Smooth muscle cell (in vitro differentiated cells): ENCODE measurements at regions not wholly inside any gene's neighbourhood (a gene's known extent, or its start where the extent isn't known, plus 50 kb on each side); places are given as distances from the start of the nearest gene placed in this dataset.

ENCODE experiments used
- DNase-seq: peaks from one replicate; lab custom pipeline; 2025; ENCODE audit not compliant: unreplicated experiment; lab: John Stamatoyannopoulos, UW
- H2AFZ ChIP-seq: fragments of 200-600 bp; sonication (generic); 2 replicates; pipeline ENCODE4 v1.6.0; 2016; ENCODE audit warnings: antibody characterized with exemption, low read depth, mild to moderate bottlenecking
- H3F3A ChIP-seq: fragments of 200-600 bp; sonication (generic); 2 replicates; pipeline ENCODE4 v1.6.0; 2017; ENCODE audit warnings: antibody characterized with exemption, low read depth
- H3K27ac ChIP-seq: fragments of 200-600 bp; sonication (generic); 2 replicates; pipeline ENCODE4 v1.5.1; 2016; ENCODE audit warnings: low read depth, mild to moderate bottlenecking
- H3K27me3 ChIP-seq: fragments of 200-600 bp; sonication (generic); 2 replicates; pipeline ENCODE4 v1.6.1; 2016; ENCODE audit warnings: low read depth, mild to moderate bottlenecking
- H3K36me3 ChIP-seq: fragments of 200-600 bp; sonication (generic); 2 replicates; pipeline ENCODE4 v1.5.1; 2016; ENCODE audit warnings: low read depth
- H3K4me1 ChIP-seq: fragments of 200-600 bp; sonication (generic); 2 replicates; pipeline ENCODE4 v1.5.1; 2016; ENCODE audit warnings: low read depth
- H3K4me2 ChIP-seq: fragments of 200-600 bp; sonication (generic); 2 replicates; pipeline ENCODE4 v1.6.0; 2016; ENCODE audit warnings: mild to moderate bottlenecking
- H3K4me3 ChIP-seq: fragments of 200-600 bp; sonication (generic); 2 replicates; pipeline ENCODE4 v1.5.1; 2016; ENCODE audit warnings: mild to moderate bottlenecking
- H3K79me2 ChIP-seq: fragments of 200-600 bp; sonication (generic); 2 replicates; pipeline ENCODE4 v1.6.0; 2016; ENCODE audit warnings: low read depth, mild to moderate bottlenecking
- H3K9ac ChIP-seq: fragments of 200-600 bp; sonication (generic); 2 replicates; pipeline ENCODE4 v1.6.0; 2016; ENCODE audit warnings: low read depth
- H3K9me3 ChIP-seq: fragments of 200-600 bp; sonication (generic); replicated peaks from 2 replicates; pipeline ENCODE4 v1.5.1; 2016; ENCODE audit warnings: low read depth
- H4K20me1 ChIP-seq: fragments of 200-600 bp; sonication (generic); 2 replicates; pipeline ENCODE4 v1.6.0; 2016; ENCODE audit warnings: low read depth
- WGBS: methylation state at CpG from one replicate; pipeline ENCODE4 v1.1.7; 2016; ENCODE audit warnings: low lambda C conversion rate; 5-methylcytosine and 5-hydroxymethylcytosine counted together
- TF ChIP-seq, protein P1 (sequence below): fragments of 200-600 bp; sonication (generic); IDR thresholded peaks from 2 replicates; pipeline ENCODE4 v1.5.1; 2017; ENCODE audit warnings: borderline replicate concordance, mild to moderate bottlenecking, antibody characterized with exemption; ENCODE audit not compliant: insufficient read depth, poor library complexity, severe bottlenecking

DNA sequence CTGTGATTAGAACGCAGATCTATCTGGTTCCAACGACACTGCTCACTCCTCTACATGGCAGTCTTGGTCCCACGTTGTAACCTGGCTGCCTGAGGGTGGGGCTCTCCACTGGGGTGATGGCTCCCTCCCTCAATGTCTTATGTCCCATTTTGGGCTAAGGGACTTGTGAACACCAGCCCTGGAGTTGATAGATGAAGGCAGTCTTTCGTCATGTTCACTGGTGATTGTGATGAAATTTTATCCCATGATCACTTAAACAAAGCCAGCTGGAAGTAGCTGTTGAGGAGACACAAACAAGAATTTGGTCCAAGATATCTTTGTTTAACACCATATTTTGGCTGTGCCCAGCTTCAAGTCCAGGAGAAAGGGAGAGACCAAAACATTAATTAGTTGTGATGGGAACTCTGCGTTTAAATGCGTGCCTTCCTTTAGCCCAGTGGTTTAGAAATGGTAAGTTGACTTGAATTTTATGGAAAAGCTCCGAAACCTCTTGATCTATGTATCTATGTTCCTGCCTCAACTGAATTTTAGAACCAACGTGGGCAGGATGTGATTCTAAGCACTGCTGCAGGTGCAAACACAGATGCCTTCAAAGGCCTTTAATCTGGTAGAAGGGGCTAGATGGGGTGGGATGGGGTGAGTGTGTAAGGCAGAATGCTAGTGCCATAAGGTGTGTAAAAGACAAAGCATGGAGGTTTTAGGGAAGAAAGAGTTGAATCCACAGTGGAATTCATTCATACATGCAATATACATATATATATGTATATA, 186.8 kb upstream of the IRX3 start:
- TF ChIP-seq, protein P1, sequence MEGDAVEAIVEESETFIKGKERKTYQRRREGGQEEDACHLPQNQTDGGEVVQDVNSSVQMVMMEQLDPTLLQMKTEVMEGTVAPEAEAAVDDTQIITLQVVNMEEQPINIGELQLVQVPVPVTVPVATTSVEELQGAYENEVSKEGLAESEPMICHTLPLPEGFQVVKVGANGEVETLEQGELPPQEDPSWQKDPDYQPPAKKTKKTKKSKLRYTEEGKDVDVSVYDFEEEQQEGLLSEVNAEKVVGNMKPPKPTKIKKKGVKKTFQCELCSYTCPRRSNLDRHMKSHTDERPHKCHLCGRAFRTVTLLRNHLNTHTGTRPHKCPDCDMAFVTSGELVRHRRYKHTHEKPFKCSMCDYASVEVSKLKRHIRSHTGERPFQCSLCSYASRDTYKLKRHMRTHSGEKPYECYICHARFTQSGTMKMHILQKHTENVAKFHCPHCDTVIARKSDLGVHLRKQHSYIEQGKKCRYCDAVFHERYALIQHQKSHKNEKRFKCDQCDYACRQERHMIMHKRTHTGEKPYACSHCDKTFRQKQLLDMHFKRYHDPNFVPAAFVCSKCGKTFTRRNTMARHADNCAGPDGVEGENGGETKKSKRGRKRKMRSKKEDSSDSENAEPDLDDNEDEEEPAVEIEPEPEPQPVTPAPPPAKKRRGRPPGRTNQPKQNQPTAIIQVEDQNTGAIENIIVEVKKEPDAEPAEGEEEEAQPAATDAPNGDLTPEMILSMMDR = no peak
- WGBS = 86% methylated on average over 8 of the region's 8 CpGs

DNA sequence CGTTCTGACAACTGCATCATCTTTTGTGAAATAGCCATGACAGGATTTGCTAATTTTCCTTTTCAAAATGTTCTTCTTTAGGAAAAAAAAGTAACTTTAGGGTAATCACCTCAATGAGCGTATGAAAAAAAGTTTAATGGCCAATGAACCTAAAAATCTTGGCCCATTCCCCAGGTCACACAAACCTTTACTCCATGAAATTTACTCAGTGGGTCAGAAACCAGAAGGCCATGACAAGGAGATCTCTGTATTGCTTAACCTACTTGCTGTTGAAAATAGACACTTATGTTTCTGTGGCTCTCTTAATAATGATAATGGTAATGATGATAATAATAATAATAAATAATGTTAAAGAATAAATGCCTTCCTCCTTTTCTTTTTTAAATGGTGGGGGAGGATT, 180.8 kb upstream of the IRX3 start:
- H3K36me3 ChIP-seq = no peaks in the 10 kb centered on the region
- DNase-seq = no peak
- H4K20me1 ChIP-seq = no peaks in the 10 kb centered on the region
- H3K27ac ChIP-seq = no peak overlapping the region
- no peak overlapping the region for H2AFZ ChIP-seq
- H3K4me2 ChIP-seq = no peak overlapping the region
- H3K79me2 ChIP-seq = no peaks in the 10 kb centered on the region
- TF ChIP-seq, protein P1 = no peak
- no peaks in the 10 kb centered on the region for H3K4me1 ChIP-seq
- H3K9ac ChIP-seq = no peak overlapping the region
- 92% methylated on average over 2 of the region's 2 CpGs for WGBS
- H3K4me3 ChIP-seq = no peak overlapping the region
- peaks cover 15% of the 10 kb centered on the region for H3K27me3 ChIP-seq
- H3K9me3 ChIP-seq = no peaks in the 10 kb centered on the region
- no peaks in the 10 kb centered on the region for H3F3A ChIP-seq

More for the DNA sequence above, 186.8 kb upstream of the IRX3 start:
- Histone ChIP-seq H3K36me3 (no peaks in the 10 kb centered on the region), H3K4me2 (no peak overlapping the region), H3K9me3 (no peaks in the 10 kb centered on the region), H3K27ac (no peak overlapping the region), H3K27me3 (peaks cover 27% of the 10 kb centered on the region), H4K20me1 (no peaks in the 10 kb centered on the region), H3K4me1 (no peaks in the 10 kb centered on the region), H3K9ac (no peak overlapping the region), H2AFZ (no peak overlapping the region), H3K79me2 (no peaks in the 10 kb centered on the region), H3F3A (no peaks in the 10 kb centered on the region), H3K4me3 (no peak overlapping the region)
- DNase-seq = no peak

DNA sequence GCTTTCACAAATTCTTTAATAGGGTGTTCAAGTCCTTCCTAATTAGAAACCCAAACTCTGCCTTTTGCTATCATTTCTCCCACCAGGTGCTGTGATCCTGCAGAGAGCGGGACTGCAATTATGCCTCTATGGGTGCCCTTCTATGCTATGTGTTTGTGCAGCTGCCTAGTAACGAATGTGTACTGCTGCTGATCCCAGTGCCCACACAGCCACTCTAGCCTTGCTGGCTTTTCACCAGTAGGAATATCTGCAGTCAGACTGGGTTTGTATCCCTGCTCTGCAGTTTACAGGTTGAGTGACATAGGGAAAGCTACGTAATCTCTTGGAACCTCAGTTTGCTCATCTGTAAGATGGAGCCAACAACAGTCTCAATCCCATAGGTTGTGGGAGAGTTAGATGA, 179.6 kb upstream of the IRX3 start:
- Histone ChIP-seq H3K27me3 (peaks cover 7% of the 10 kb centered on the region), H3K4me2 (no peak overlapping the region), H3K4me3 (no peak overlapping the region), H4K20me1 (no peaks in the 10 kb centered on the region), H3K4me1 (no peaks in the 10 kb centered on the region), H3K36me3 (no peaks in the 10 kb centered on the region), H3K9ac (no peak overlapping the region), H2AFZ (no peak overlapping the region), H3K9me3 (no peaks in the 10 kb centered on the region), H3K79me2 (no peaks in the 10 kb centered on the region), H3F3A (no peaks in the 10 kb centered on the region), H3K27ac (no peak overlapping the region)
- whole genome bisulfite sequencing = 93% methylated on average over 3 of the region's 3 CpGs
- no peak for DNase-seq
- TF ChIP-seq, protein P1 = no peak

DNA sequence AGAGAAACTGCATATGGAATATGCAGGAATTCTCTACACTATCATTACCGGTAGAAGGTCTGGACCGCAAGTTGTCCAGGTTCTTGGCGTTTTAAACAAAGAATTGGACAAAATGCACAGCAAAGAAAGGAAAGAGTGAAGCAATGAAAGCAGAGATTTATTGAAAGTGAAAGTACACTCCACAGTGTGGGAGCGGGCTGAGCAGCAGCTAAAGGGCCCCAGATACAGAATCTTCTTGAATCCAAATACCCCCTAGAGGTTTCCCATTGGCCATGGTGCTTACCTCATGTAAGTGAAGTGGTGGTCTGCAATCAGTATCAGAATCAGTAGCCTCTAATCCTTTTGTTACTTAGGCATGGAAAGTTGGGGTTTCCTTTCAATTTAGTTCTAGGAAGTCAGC, 178.5 kb upstream of the IRX3 start:
- Histone ChIP-seq H3K79me2 (no peaks in the 10 kb centered on the region), H2AFZ (no peak overlapping the region), H3K36me3 (no peaks in the 10 kb centered on the region), H3K4me3 (no peak overlapping the region), H3F3A (no peaks in the 10 kb centered on the region), H3K27me3 (no peaks in the 10 kb centered on the region), H3K9me3 (no peaks in the 10 kb centered on the region), H3K4me1 (no peaks in the 10 kb centered on the region), H3K9ac (no peak overlapping the region), H3K4me2 (no peak overlapping the region), H4K20me1 (no peaks in the 10 kb centered on the region), H3K27ac (no peak overlapping the region)
- TF ChIP-seq, protein P1 = no peak
- no peak for DNase-seq
- 91% methylated on average over 4 of the region's 4 CpGs for WGBS
